NAMALWA (cell line): ENCODE measurements at regions not wholly inside any gene's neighbourhood (a gene's known extent, or its start where the extent isn't known, plus 50 kb on each side); places are given as distances from the start of the nearest gene placed in this dataset.

Experiments used
- DNase-seq: peaks from one replicate; pipeline ENCODE4 v3.0.0-alpha.2; 2015; ENCODE audit warnings: low spot score

DNA sequence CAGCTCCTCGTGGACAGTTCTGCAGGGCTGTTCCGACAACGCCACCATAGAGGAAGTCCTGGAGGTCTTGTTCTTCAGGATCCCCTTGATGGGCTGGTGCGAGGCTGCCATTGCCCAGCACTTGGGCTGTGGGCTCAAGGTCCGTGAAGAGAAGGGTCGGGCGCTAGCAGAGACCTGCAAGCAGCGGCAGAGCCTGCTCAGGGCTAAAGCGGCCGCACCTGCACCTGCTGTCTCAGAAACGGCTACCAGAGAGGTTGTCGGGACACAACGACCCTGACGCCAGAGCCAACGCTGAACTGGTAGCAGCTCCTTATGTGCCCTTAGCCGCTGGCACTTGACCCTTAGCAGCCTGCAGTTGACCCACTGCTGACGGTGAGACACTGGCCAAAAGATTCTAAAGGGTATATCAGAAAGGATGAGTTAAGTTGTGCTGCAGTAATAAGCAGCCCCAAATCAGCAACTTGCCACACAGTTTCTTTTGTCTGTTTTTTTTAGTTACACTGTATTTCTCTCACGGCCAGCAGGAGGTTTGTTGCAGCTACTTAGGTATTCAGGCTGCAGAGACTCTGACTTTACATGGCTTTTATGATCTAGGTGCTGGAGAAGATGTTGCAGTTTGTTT lies 55.5 kb upstream of the ST6GAL2 start:
- DNase-seq: no peak

DNA sequence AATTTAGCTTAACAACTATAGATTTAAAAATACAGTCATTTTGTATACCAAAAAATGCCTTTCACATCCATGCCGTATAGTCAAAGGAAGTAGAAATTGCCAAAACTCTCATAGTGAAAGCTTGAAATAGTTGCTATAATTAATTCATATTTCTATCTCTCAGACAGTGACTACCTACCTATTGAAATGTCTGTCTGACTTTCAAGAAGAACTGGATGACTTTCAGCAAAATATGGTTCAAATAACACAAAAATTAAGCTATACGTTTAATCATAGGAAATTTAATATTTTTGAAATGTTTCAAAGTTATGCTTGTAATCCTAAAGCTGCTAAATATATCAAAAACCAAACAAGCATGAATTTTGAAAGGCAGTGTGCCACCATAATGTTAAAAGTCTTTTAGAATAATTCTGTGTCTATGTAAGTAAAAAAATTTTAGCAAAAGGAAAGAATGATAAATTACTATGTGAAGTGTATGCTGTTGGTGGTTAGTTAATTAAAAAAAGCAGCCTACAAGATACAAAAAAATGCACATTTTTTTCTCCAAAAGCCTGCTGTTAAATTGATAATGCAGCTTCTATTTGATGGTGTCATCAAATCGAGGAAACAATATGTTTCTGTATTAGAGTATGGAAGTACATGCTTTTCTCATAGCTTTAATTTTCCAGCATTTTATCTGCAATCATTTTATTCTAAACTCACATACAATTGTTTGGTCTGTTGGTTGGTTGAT lies 57.7 kb upstream of the ST6GAL2 start:
- no peak for DNase-seq

DNA sequence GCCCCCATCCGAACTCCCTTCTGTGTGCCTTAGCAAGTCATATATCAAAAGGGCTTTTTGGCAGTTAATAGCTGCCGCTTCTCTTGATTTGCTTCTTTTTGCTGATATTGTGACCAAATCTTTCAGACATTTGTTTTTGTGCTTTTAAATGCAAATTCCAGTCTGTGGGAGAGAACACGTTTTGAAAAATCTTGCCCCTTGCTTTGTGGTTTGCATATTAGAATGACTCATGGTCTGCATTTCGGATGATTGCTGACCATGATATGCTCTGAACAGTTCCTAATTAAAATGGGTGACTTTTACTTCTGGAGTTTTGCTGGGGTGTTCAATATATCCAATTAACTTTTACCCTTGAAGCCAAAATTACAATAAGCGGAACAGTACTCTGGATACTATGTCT lies 58.2 kb upstream of the ST6GAL2 start:
- no peak for DNase-seq

DNA sequence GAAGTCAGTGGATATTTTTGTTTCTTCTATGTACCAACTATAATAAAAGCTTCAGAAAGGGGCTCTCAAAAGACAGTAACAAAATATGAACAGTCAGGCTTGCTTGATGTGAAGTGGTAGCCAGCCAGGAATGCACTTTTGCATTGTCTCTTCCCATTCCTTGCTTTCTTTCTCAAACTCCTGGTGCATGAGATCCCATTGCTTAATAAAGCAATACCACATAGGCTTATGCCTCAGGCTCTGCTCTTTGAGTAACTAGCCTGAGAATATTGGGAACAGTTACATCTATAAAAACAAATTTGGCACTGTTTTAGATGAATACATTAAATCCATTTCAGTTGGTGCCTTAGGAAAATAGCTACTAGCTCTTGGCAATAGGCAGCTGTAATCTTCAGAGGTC lies 62.6 kb upstream of the ST6GAL2 start:
- no peak for DNase-seq

DNA sequence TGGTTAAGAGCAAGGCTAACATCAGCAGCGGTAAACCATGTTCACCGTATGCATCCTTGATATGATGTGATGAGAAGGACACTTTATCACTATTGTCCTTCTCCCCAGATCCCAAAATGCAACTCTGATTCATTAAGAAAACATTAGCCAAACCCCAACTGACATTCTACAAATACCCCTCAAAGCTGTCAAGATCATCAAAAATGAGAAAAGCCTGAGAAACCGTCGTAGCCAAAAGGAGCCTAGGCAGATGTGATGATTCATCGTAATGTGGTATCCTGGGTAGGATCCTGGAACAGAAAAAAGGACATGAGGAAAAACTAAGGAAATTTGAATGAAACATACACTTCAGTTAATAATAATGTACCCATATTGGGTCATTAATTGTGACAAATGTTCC lies 67.3 kb upstream of the ST6GAL2 start:
- DNase-seq: no peak

DNA sequence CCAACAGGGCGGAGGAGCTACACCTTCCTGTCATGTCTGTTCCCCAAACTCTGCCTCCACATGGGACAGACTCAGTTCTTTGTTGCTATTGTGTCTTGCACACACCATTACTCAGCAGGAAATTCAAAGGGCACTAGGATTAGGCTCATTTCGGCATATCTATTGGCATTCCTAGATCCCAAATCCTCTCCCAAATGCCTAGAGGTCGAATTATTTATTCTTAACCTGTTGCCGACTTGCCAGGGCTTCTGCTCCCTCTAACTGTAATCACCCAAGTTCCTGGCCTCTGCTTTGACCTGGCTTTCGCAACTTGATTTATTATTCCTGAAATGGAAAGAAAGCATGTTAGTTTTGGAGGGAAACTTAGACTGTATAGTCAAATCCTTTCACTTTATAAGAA lies 67.8 kb upstream of the ST6GAL2 start:
- DNase-seq: no peak

DNA sequence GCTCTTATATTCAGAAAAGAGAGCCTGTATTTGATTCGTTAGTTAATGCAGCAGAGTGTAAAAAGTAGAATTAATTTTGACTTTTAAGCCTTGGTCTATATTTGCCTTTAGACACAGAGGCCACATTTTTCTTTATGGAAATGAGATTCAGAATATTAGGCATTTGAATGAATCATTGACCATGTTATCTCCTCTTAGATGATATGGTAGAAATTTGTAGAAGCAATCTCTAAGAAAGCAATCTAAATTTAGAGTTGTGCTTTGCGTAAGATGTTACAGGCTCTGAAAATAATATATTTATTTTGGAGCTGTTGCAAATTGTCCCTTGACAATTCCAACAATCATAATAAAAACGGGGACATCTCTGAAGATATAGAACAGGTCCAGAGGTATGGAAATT lies 68.3 kb upstream of the ST6GAL2 start:
- DNase-seq: no peak

DNA sequence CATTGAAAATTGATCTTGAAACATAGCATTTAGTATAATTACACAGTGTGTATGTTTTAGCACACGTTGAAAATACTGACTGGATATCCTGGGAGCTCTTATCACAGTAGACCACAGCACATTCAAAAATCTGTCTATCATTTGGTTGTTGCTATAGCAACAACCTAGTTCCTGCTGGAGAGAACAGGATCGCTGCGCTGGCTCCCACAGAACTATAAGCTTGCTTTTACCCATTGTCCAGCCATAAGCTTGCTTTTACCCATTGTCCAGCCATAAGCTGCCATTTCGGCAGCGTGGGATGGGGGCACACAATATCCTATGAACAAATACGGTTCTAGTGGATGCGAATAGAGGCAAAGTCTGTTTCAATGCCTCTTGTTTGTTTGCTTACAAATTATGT lies 70.4 kb upstream of the ST6GAL2 start:
- DNase-seq: no peak

DNA sequence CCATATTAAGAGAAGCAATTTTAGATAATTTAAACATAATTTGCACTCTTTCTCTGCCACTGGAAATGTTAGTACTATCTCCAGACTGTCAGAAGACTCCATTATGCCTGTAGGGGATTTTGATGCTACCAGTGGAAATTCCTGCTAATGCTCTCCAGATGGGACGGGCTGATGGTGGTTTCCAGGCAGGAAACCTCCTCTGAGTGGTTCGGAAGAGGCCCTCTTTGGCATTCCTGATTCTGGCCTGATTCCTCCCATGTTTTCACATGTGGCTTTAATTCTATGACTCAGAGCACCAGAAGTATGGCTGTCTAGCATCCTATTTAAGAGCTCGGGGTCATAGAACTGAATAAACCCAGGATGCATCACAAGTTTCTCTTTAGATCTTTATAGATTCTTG lies 70.9 kb upstream of the ST6GAL2 start:
- DNase-seq: no peak

DNA sequence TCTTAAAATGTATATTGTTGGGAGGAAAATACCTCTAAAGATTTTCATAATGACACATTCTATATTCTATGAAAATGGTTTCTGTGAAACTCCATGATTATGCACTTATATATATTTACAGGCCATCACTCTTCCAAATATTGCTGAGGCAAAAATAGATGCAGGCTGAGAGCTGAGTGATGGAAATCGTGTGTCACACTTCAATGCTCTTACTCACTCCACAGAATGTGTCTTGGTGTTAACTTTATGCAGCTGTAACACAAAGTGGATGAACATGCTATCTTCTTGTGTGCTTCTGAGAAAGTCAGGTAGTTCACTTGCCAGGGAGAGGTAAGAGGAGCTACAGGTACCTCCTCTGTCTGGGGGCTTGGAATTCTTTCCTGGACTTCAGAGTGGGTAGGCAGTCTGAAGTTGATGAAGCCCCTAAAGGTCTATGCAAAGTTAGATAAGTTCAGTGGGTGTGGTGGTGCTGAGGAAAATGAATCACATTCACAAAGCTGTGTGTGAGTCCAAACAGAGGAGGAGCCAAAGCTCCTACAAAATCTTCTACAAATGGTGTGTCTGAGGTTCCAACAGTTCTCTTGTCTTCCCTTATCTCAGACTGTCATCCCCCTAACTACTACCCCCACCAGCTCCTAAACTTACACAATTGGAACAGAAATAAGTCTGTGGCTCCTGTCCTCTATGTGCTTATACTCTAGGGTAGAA lies 74.2 kb upstream of the ST6GAL2 start:
- DNase-seq: no peak

DNA sequence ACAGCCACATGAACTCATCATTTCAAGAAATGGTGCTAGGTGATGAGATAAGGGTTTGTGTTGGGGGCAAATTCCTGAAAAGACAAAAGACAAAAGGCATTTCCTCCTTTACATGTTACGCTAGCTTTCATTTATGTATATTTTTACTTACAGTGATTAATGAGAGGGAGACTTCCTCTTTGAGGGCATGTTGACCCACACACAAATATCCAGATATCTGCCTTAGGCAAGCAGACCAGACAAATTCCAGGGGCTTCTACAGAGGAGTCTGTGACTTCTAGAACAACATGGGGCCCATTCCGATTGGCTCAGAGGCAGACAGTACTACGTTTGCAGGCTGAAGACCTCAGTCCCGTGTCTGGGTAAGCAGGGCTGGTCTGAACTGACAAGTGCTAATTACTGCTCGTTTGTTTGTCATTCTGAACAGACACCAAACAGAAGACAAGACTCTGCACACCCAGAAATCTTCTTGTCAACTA lies 74.8 kb upstream of the ST6GAL2 start:
- no peak for DNase-seq

DNA sequence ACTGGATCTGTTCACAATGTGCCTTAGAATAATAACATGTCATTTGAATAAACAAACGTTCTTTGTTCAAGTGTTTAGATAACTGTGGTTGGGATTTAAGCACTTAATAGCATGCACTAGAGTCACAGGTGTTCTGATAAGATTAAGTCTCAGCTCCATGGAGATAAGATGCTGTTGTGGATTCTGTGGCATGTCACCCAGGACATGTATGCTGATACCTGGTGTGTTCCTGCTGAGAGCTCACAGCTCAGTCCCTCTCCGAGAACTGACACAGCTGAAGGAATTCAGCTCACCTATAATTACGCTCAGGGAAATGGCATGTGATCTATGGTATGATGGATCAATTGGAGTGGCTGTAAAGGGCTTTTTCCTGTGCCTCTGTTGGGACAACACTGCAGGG lies 75.4 kb upstream of the ST6GAL2 start:
- no peak for DNase-seq

DNA sequence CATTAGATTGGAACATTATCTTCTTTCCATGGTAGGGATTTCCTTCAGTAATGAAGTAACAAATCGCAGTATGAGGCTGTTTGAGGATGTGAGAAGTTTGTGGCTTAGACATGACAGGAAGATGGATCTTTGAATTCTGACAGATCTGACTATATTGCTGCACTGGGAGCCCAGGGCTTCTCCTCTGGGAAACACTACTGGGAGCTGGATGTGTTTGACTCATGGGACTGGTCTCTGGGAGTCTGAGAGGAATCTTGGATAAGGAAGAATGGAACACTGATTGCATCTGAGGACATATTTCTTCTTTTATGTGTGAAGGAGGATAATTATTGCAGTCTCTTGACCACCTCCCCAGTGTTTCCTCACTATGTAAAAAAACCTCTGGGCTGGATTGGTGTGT lies 77.2 kb upstream of the ST6GAL2 start:
- DNase-seq: no peak

DNA sequence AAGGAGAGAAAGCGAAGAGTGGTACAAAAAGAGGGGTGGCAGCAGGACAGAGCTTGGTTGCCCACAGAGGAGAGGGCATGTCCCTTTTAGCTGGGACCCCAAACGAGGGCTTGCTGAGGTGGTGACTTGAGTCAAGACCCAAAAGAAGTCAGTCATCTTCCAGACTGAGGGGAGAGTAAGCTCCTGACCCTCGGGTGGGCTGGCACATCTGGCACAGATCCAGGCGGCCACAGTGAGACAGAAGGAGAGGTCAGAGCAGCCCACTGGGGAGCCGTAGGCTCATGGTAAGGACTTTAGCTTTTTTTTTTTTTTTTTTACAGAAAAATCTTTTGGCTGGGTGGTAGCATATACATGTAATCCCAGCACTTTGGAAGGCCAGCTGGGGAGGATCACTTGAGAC lies 77.9 kb upstream of the ST6GAL2 start:
- no peak for DNase-seq

DNA sequence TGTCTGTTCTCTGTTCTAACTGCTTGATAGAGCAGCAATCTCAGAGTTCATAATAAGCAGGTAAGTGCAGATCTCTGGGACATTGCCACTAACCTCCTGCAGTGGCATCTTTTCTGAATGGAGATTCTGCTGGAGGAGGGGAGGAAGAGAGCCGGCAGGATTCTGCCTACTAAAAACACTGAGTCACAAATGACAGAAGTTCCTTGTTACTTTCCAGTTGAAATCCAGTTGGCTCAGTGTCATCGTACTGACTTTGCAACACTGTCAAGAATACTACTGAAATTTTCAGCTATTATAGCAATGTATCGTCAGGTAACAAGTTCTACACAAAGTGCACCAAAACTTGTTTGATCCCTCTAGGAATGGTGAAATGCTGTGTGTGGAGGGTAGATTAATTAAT lies 79.6 kb upstream of the ST6GAL2 start:
- no peak for DNase-seq

DNA sequence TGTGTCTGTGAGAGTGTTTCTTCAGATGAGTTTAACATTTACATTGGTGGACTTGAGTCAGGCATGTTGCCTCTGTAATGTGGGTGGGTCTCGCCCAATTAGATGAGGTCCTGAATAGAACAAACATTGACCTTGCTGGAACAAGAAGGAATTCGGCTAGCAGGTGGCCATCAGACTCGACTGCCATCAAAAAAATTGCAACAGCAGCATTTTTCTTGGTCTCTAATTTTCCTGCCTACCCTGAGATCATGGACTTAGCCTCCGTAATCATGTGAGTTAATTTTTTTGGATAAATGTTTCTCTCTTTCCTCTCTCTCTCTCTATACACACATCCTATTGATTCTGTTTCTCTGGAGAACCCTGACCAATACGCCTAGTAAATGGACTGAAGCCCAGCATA lies 83.8 kb upstream of the ST6GAL2 start:
- DNase-seq: no peak

DNA sequence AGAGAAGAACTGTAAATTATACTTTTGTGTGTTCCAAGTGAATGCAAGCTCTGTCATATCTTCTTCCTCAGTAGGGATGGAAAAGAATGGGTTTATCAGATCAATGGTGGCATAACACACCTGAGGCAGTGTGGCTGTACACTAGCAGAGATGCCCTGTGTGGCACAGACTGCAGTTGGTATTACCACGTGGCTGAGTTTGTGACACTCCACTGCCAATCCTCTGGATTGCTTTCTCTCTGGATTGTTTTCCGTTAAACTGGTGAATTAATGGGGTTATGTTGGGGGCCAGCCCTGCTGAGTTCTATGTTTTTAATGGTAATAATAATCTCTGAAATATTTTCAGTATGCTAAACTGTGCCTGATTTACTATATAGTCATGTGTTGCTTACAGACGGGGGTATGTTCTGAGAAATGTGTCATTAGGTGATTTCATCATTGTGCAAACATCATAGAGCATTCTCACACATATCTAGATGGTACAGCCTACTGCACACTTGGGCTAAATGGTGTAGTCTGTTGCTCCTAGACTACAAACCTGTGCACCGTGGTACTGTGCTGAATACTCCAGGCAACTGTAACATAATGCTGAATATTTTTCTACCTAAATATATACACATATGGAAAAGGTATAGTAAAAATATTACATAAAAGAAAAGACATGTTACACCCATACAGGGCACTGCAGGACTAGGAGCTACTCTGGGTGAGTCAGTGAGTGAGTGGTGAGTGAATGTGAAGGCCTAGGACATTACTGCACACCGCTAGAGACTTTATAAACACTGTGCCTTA lies 84.7 kb upstream of the ST6GAL2 start:
- DNase-seq: no peak

DNA sequence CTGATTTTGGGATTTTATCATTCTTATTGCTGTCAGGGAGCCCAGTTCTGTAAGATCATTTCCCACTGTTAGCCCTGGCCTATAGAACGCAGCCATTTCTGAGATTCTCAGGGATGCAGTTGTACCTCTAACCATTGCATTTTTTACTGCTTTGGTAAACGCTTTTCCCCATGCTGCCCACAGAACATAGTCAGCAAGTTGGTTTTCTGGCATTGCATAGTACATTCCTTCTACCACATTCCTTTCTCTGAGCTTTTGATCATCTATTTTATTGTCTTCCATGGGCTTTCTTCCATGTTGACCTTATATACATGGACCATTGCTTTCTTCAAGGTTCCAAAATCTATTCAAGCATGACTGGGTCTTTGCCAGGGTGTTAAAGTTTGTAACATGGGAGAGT lies 86.8 kb upstream of the ST6GAL2 start:
- no peak for DNase-seq

DNA sequence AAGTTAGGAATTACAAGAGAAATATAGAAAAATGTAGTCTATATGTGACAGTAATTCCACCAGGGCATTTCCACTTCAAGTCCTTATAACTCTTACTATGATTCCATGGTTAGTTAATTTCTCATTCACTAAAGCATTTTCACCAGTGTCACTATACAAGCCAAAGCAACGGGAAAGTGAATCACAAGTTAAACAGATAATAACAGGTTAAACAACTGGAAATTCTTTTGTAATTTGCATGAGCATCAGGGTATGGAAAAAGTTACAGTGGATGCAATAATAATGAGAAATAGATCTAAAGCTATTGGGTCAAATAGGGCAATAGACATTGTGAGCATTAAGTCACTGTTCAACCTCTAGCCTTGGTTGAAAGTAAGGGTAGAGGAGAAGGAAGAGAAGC lies 88.9 kb upstream of the ST6GAL2 start:
- DNase-seq: no peak

DNA sequence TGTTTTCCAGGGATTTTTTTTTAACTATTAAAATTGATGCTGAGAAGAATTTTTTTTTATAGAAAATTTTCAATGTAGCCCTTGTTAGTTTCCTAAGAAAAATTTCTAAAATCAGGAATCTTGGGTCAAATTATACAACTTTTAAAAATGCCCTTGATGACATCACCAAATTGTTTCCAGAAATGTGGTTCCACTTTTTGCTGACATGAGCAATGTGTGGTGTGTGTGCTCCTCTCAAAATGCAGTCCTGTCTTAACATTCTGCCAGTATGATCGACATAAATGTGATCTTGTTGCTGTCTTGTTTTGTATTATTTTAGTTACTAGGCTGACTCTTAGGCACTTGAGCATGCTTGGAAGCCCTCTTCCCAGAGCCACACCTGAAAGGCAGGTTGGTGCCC lies 89.7 kb upstream of the ST6GAL2 start:
- no peak for DNase-seq

DNA sequence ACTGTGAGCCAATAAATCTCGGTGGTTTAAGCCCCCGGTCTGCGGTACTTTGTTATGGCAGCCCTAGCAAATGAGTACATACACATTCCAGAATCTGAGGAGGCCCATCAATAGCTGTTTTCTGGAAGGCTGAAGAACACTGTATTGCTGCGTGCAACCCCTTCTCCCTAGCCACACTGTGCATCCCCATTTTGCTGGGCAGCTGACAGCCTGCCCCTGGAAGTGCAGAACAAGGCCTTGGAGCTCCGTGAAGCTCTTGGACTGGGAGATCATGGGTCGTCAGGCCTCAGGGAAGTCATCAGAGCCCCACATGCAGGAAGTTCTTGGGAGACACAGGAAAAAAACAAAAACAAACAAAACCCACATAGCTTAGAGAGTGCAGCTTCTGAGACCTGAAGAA lies 90.6 kb upstream of the ST6GAL2 start:
- no peak for DNase-seq

DNA sequence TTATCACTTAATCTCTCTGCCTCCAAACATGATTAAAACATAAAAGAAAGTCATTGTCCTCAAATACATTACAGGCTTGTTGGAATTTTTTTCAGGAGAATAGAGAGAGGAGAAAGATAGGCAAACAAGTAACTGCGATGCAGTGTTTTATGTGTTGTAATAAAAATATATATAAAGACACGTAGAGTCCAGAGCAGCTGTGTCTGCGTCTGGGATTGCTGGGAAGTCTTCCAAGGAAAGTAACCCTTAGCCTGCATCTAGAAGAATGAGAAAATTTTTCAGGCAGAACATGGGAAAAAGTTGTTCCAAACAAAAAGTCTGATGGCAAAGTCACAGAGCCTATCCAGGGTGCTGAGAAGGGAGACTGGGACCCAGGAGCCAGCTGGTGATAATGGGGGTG lies 91.8 kb upstream of the ST6GAL2 start:
- DNase-seq: no peak

DNA sequence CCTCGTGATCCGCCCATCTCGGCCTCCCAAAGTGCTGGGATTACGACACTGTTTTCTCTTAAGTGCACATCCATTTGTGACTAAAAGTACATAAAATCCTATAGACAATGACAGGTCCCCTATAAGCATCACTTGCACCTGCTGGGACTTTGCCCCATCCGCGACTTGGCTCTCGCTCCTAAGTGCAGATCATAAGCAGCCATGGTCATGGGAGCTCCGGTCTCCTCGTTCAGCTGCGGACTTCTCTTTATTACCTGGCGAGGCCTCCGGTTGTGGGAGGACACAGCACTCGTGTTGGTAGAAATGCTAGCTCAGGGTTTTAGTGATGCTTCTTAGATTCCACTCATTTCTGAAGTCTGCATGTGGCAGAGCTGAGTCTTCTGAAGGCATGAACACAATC lies 92.7 kb upstream of the ST6GAL2 start:
- no peak for DNase-seq
